ENCODE measurements at regions not wholly inside any gene's neighbourhood (a gene's known extent, or its start where the extent isn't known, plus 50 kb on each side); places are given as distances from the start of the nearest gene placed in this dataset.
A peak's percentile ranks its signal among the peaks of the same experiment; 100 is the strongest.

DNA sequence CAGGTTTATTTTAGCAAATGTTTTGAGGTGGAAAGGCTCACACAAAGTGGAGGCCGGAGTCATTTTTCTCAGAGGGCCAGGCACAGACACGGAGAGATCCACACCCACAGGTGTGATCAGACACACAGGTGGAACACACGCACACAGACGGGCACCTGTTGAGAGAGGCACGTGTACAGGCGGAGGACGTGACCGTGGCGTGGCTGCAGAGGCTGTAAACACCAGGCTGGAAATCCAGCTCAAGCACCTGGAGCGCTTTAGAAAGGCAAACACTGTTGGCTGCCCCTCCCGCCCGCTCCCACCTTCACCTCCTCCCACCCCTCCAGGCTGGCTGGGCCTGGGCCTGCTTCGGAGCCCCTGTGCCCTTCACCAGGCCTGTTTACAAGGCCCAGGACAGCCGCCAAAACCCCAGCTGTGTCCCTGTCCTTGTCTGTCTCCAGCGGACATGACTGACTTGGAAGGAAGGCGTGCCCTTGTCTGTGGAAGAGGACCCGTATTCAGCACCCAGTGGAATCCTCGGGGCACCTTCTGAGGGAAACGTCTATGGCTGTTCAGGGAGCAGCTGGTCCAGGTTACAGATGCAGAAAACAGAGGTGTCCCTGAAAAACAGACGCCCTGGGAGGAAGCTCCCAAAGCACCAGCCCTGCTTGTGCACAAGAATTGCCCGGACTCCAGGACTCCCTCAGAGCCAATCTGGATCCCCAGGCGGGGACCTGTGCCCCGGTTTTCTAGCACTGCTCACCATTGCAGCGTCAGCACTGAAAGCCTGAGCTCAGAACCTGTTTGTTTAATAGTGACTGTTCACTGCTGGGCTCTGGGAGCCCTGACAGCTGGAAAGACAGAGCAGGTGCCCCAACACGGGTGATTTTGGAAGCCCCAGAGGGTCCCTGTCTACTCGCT lies 134.3 kb upstream of the HAAO start:
- Mint-ChIP-seq H3K4me3 (ENCODE audit: unreplicated experiment) (no peak overlapping the region), H3K36me3 (ENCODE audit: low read depth) (no peaks in the 10 kb centered on the region), H3K4me1 (ENCODE audit: low read depth) (peaks cover 89% of the 10 kb centered on the region), H3K9me3 (ENCODE audit: low read depth) (no peaks in the 10 kb centered on the region), H3K27ac (ENCODE audit: unreplicated experiment) (peak overlapping the region; percentile 98), H3K27me3 (ENCODE audit: low read depth) (no peaks in the 10 kb centered on the region)
- TF ChIP-seq, protein P1, sequence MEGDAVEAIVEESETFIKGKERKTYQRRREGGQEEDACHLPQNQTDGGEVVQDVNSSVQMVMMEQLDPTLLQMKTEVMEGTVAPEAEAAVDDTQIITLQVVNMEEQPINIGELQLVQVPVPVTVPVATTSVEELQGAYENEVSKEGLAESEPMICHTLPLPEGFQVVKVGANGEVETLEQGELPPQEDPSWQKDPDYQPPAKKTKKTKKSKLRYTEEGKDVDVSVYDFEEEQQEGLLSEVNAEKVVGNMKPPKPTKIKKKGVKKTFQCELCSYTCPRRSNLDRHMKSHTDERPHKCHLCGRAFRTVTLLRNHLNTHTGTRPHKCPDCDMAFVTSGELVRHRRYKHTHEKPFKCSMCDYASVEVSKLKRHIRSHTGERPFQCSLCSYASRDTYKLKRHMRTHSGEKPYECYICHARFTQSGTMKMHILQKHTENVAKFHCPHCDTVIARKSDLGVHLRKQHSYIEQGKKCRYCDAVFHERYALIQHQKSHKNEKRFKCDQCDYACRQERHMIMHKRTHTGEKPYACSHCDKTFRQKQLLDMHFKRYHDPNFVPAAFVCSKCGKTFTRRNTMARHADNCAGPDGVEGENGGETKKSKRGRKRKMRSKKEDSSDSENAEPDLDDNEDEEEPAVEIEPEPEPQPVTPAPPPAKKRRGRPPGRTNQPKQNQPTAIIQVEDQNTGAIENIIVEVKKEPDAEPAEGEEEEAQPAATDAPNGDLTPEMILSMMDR (IDR thresholded peaks at IDR 0.05): no peak
- DNase-seq (ENCODE audit: low spot score): no peak

DNA sequence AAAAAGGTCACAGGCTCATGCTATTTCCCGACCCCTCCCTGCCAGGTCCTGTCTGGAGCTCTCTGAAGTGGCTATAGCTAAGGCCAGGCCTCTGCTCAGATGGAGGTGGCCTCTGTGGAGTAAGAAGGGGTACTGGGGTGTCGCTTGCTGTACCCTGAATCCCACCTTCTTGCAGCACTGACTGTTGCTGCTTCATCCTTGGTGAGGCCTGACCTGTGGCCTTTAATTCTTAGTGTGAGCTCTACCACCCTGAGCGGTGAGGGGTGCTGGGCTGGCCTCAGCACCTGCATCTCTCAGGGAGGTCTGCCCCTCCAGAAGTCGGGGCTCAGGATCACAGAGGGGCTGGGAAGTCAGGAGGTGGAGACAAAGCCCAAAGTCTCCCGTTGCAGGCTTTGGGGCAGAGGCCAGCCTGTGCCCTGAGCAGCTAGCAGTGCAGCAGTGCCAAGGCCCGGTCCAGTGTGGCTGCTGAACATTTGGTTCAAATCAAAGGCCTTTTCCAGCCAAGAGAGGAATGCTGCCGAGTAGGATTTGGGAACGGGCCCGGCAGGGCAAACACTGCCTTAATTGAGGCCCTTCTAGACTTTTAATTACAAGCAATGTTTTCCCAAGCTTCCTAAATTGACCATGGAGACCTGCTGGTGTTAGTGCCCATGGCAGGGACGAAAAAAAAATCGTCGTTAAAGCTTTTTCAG lies 133.5 kb upstream of the HAAO start:
- Mint-ChIP-seq H3K4me1 (ENCODE audit: low read depth) (peaks cover 85% of the 10 kb centered on the region), H3K27me3 (ENCODE audit: low read depth) (no peaks in the 10 kb centered on the region), H3K36me3 (ENCODE audit: low read depth) (no peaks in the 10 kb centered on the region), H3K27ac (ENCODE audit: unreplicated experiment) (peak overlapping the region; percentile 98), H3K4me3 (ENCODE audit: unreplicated experiment) (no peak overlapping the region), H3K9me3 (ENCODE audit: low read depth) (no peaks in the 10 kb centered on the region)
- TF ChIP-seq, protein P1 (IDR thresholded peaks at IDR 0.05): no peak
- DNase-seq (ENCODE audit: low spot score): no peak

DNA sequence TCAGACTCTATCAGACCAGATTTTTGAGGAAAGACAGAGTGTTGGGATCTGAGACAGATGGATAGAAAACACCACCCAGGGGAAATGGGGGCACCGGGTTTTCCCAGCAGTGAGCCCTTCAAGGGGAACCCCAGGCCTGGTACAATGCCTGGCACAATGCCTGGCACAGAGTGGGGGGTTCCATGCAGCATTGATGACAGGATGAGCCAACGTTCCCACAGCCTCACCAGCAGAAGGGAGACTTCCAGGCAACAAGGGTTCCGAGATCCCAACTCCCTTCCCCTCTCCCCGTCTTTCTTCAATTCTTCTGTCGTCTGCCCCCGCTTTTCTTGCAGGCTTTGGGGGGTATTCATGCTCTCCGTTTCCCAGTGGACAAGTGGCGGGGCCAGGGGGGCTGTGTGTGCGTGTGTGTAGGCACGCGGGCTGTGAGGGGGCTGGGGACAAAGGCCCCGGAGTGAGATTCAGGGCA lies 132.1 kb upstream of the HAAO start:
- Mint-ChIP-seq H3K4me1 (ENCODE audit: low read depth) (peaks cover 74% of the 10 kb centered on the region), H3K27ac (ENCODE audit: unreplicated experiment) (peak overlapping the region; percentile 98), H3K27me3 (ENCODE audit: low read depth) (no peaks in the 10 kb centered on the region), H3K9me3 (ENCODE audit: low read depth) (no peaks in the 10 kb centered on the region), H3K36me3 (ENCODE audit: low read depth) (no peaks in the 10 kb centered on the region), H3K4me3 (ENCODE audit: unreplicated experiment) (peak overlapping the region; percentile 57)
- DNase-seq (ENCODE audit: low spot score): no peak
- TF ChIP-seq, protein P1 (IDR thresholded peaks at IDR 0.05): no peak

DNA sequence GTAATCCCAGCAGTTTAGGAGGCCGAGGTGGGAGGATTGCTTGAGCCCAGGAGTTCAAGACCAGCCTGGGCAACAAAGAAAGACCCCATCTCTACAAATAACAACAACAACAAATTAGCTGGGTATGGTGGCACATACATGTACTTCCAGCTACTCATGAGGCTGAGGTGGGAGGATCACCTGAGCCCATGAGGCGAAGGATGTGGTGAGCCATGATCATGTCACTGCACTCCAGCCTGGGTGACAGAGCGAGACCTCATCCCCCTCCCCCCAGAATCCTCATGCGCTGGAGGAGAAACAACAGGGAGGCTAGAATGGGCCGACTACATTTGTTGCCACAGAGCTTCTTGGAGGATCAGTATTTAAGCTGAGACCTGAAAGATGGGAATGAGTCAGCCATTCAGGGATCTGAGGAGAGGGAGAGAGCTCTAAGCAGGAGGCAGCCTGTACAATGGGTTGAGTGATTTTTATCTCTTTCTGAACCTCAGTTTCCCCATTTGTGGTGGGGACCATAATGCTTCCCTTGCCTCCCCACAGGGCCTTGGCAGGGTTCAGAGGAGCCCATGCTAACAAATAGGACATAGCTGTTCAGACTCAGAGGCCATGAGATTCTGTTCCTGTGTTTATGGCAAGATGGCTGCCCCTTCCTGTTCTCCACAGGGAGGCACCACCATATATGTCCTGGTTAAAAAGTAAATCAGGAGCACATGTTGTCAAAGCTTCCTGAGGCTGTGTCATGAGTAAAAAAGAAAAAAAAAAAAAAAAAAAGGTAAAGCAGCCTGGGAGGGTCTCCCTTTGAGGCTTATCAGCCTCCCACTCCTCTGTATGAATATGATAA lies 131.4 kb upstream of the HAAO start:
- H3K4me3 Mint-ChIP-seq (ENCODE audit: unreplicated experiment): no peak overlapping the region
- H3K27me3 Mint-ChIP-seq (ENCODE audit: low read depth): no peaks in the 10 kb centered on the region
- no peaks in the 10 kb centered on the region for H3K36me3 Mint-ChIP-seq (ENCODE audit: low read depth)
- no peaks in the 10 kb centered on the region for H3K9me3 Mint-ChIP-seq (ENCODE audit: low read depth)
- no peak for DNase-seq (ENCODE audit: low spot score)
- peak overlapping the region; percentile 98 for H3K27ac Mint-ChIP-seq (ENCODE audit: unreplicated experiment)
- TF ChIP-seq, protein P1 (IDR thresholded peaks at IDR 0.05): peak; percentile 23
- H3K4me1 Mint-ChIP-seq (ENCODE audit: low read depth): peaks cover 67% of the 10 kb centered on the region
